Peyer's patch (tissue), 4 donors: ENCODE measurements at regions not wholly inside any gene's neighbourhood (a gene's known extent, or its start where the extent isn't known, plus 50 kb on each side); places are given as distances from the start of the nearest gene placed in this dataset.

ENCODE experiments used
- DNase-seq, 3 donors: peaks; one replicate each; pipeline ENCODE4 v3.0.0-alpha.2; 2017 to 2019
- H3K27ac ChIP-seq, 4 donors: fragments of 200-600 bp; sonication (generic); one replicate each; pipeline ENCODE4 v1.5.1; 2016 to 2019
- H3K27me3 ChIP-seq, 2 donors: fragments of 200-600 bp; sonication (generic); one replicate each; pipeline ENCODE4 v1.5.1; 2019
- H3K36me3 ChIP-seq, 3 donors: fragments of 200-600 bp; sonication (generic); one replicate each; pipeline ENCODE4 v1.5.1; 2016 to 2019
- H3K4me1 ChIP-seq, 4 donors: fragments of 200-600 bp; sonication (generic); one replicate each; pipeline ENCODE4 v1.5.1; 2016 to 2019
- H3K4me3 ChIP-seq, 4 donors: fragments of 200-600 bp; sonication (generic); 1 replicate in 3 of 4; 2 replicates in 1 of 4; pipeline ENCODE4 v1.5.1; 2016 to 2019; ENCODE audit warnings: mild to moderate bottlenecking in 1 of 4
- H3K9me3 ChIP-seq, 4 donors: fragments of 200-600 bp; sonication (generic); one replicate each; pipeline ENCODE4 v1.5.1; 2016 to 2019; ENCODE audit warnings: mild to moderate bottlenecking in 1 of 4
- CTCF ChIP-seq, 6 experiments: fragments of 450-650 bp in 4 of 6; fragments of 200-600 bp in 2 of 6; sonication (generic) in 1 of 6; IDR thresholded peaks; one replicate each; pipeline ENCODE4 v1.5.1; 2017 to 2019; ENCODE audit warnings: antibody characterized with exemption in 6 of 6, mild to moderate bottlenecking in 3 of 6, moderate library complexity in 1 of 6
- POLR2A ChIP-seq, 2 donors: fragments of 450-650 bp; IDR thresholded peaks; one replicate each; pipeline ENCODE4 v1.5.1; 2017; ENCODE audit warnings: antibody characterized with exemption in 2 of 2, mild to moderate bottlenecking in 2 of 2, moderate library complexity in 2 of 2

GRCh38 chr18:8489761-8490160 is 119.5 kb upstream of the RAB12 start:
- no peaks in the 10 kb centered on the region for H3K9me3 ChIP-seq
- no peak overlapping the region for H3K4me3 ChIP-seq
- TF ChIP-seq CTCF (IDR thresholded peaks at IDR 0.05) (no peak), POLR2A (IDR thresholded peaks at IDR 0.05) (no peak)
- H3K27me3 ChIP-seq: no peaks in the 10 kb centered on the region
- H3K36me3 ChIP-seq: no peaks in the 10 kb centered on the region
- no peak for DNase-seq
- H3K27ac ChIP-seq: no peak overlapping the region
- no peaks in the 10 kb centered on the region for H3K4me1 ChIP-seq

- DNase-seq: no peak
- no peaks in the 10 kb centered on the region for H3K4me1 ChIP-seq
- TF ChIP-seq POLR2A (IDR thresholded peaks at IDR 0.05) (no peak), CTCF (IDR thresholded peaks at IDR 0.05) (no peak)
- H3K27me3 ChIP-seq: no peaks in the 10 kb centered on the region
- no peaks in the 10 kb centered on the region for H3K36me3 ChIP-seq
- H3K27ac ChIP-seq: no peak overlapping the region
- no peak overlapping the region for H3K4me3 ChIP-seq
- no peaks in the 10 kb centered on the region for H3K9me3 ChIP-seq
Measured at GRCh38 chr18:8491516-8491915, 117.7 kb upstream of the RAB12 start.

- Histone ChIP-seq H3K36me3 (no peaks in the 10 kb centered on the region), H3K27me3 (no peaks in the 10 kb centered on the region), H3K9me3 (no peaks in the 10 kb centered on the region), H3K4me1 (no peaks in the 10 kb centered on the region), H3K4me3 (no peak overlapping the region), H3K27ac (no peak overlapping the region)
- DNase-seq: no peak
- TF ChIP-seq CTCF (IDR thresholded peaks at IDR 0.05): no peak
- no peak for TF ChIP-seq POLR2A (IDR thresholded peaks at IDR 0.05)
Measured at GRCh38 chr18:8493141-8493540, 116.1 kb upstream of the RAB12 start.

- H3K27me3 ChIP-seq: no peaks in the 10 kb centered on the region
- TF ChIP-seq POLR2A (IDR thresholded peaks at IDR 0.05) (no peak), CTCF (IDR thresholded peaks at IDR 0.05) (no peak)
- no peaks in the 10 kb centered on the region for H3K36me3 ChIP-seq
- no peaks in the 10 kb centered on the region for H3K9me3 ChIP-seq
- H3K27ac ChIP-seq: no peak overlapping the region
- no peak overlapping the region for H3K4me3 ChIP-seq
- no peak for DNase-seq
- no peaks in the 10 kb centered on the region for H3K4me1 ChIP-seq
Measured at GRCh38 chr18:8496186-8496585, 113.1 kb upstream of the RAB12 start.

- no peak overlapping the region for H3K4me3 ChIP-seq
- H3K36me3 ChIP-seq: no peaks in the 10 kb centered on the region
- no peak overlapping the region for H3K27ac ChIP-seq
- no peaks in the 10 kb centered on the region for H3K4me1 ChIP-seq
- no peak for DNase-seq
- no peaks in the 10 kb centered on the region for H3K27me3 ChIP-seq
- no peaks in the 10 kb centered on the region for H3K9me3 ChIP-seq
- no peak for TF ChIP-seq CTCF (IDR thresholded peaks at IDR 0.05)
- no peak for TF ChIP-seq POLR2A (IDR thresholded peaks at IDR 0.05)
Measured at GRCh38 chr18:8498905-8499304, 110.3 kb upstream of the RAB12 start.
